SK-N-SH treated with all-trans-retinoic acid at 6 μM for 48 hours (cell line): ENCODE measurements at regions not wholly inside any gene's neighbourhood (a gene's known extent, or its start where the extent isn't known, plus 50 kb on each side); places are given as distances from the start of the nearest gene placed in this dataset.

Experiments
- GLIS3 ChIP-seq: fragments of 250-450 bp; sonication (Bioruptor Pico); IDR thresholded peaks from 2 replicates; pipeline ENCODE4 v1.5.0; 2020; ENCODE audit warnings: mild to moderate bottlenecking, moderate library complexity
- POU6F1 ChIP-seq: fragments of 250-450 bp; sonication (Bioruptor Pico); IDR thresholded peaks from 2 replicates; pipeline ENCODE4 v1.8.0; 2021; ENCODE audit warnings: low read depth, mild to moderate bottlenecking, moderate library complexity, borderline replicate concordance
- TSHZ2 ChIP-seq: fragments of 250-450 bp; sonication (Bioruptor Pico); IDR thresholded peaks from 2 replicates; pipeline ENCODE4 v1.5.0; 2020; ENCODE audit warnings: mild to moderate bottlenecking, moderate library complexity
- ZC3H10 ChIP-seq: fragments of 250-450 bp; sonication (Bioruptor Pico); IDR thresholded peaks from 2 replicates; pipeline ENCODE4 v1.5.1; 2021; ENCODE audit warnings: mild to moderate bottlenecking, moderate library complexity
- ZFP3 ChIP-seq: fragments of 250-450 bp; sonication (Bioruptor Pico); IDR thresholded peaks from 2 replicates; pipeline ENCODE4 v1.5.0; 2020; ENCODE audit warnings: mild to moderate bottlenecking, moderate library complexity
- ZFP30 ChIP-seq: fragments of 450-650 bp; formaldehyde crosslinking; IDR thresholded peaks from 2 replicates; pipeline ENCODE4 v1.5.0; 2022; ENCODE audit warnings: mild to moderate bottlenecking, moderate library complexity
- ZNF70 ChIP-seq: fragments of 450-650 bp; formaldehyde crosslinking; IDR thresholded peaks from 2 replicates; pipeline ENCODE4 v1.5.0; 2020; ENCODE audit warnings: mild to moderate bottlenecking, moderate library complexity
- ZNF8 ChIP-seq: fragments of 450-650 bp; formaldehyde crosslinking; IDR thresholded peaks from 2 replicates; pipeline ENCODE4 v1.5.0; 2020; ENCODE audit warnings: mild to moderate bottlenecking, moderate library complexity

- TF ChIP-seq POU6F1 (CRISPR knock-in tag) (no peak), GLIS3 (CRISPR knock-in tag) (no peak), TSHZ2 (CRISPR knock-in tag) (no peak), ZC3H10 (CRISPR knock-in tag) (no peak), ZFP30 (CRISPR knock-in tag) (no peak), ZFP3 (CRISPR knock-in tag) (no peak), ZNF8 (CRISPR knock-in tag) (no peak), ZNF70 (no peak)
Measured at GRCh38 chr21:18673789-18674188, 270.2 kb upstream of the TMPRSS15 start.
